ENCODE measurements at regions not wholly inside any gene's neighbourhood (a gene's known extent, or its start where the extent isn't known, plus 50 kb on each side); places are given as distances from the start of the nearest gene placed in this dataset.

GRCh38 chr13:75920536-75920935, 284.4 kb downstream of the LMO7 start:
- no peak for TF ChIP-seq POLR2A (IDR thresholded peaks at IDR 0.05; ENCODE audit: low read depth, low read length)
- no peak for TF ChIP-seq TAF1 (IDR thresholded peaks at IDR 0.05; ENCODE audit: low read depth, low read length)
- no peak for TF ChIP-seq POLR2AphosphoS5 (IDR thresholded peaks at IDR 0.05; ENCODE audit: low read depth, low read length)
- no peak for TF ChIP-seq SPI1 (IDR thresholded peaks at IDR 0.05; ENCODE audit: low read depth, low read length)
